MM.1S (cell line): ENCODE measurements at regions not wholly inside any gene's neighbourhood (a gene's known extent, or its start where the extent isn't known, plus 50 kb on each side); places are given as distances from the start of the nearest gene placed in this dataset.

ENCODE experiments used
- DNase-seq: peaks from one replicate; pipeline ENCODE4 v3.0.0-alpha.2; 2015
- H2AFZ ChIP-seq: fragments of 300-600 bp; sonication (generic); 2 replicates; pipeline ENCODE4 v1.6.0; 2016; ENCODE audit warnings: antibody characterized with exemption, low read length
- H3F3A ChIP-seq: fragments of 300-600 bp; sonication (generic); 2 replicates; pipeline ENCODE4 v1.6.1; 2016; ENCODE audit warnings: mild to moderate bottlenecking, antibody characterized with exemption, low read length, moderate library complexity, mixed read lengths; ENCODE audit not compliant: insufficient read depth
- H3K27ac ChIP-seq: fragments of 300-600 bp; sonication (generic); 2 replicates; pipeline ENCODE4 v1.5.1; 2016; ENCODE audit warnings: mild to moderate bottlenecking, low read length
- H3K27me3 ChIP-seq: fragments of 300-600 bp; sonication (generic); replicated peaks from 2 replicates; pipeline ENCODE4 v1.6.0; 2016; ENCODE audit warnings: low read length; ENCODE audit not compliant: insufficient read depth
- H3K36me3 ChIP-seq: fragments of 300-600 bp; sonication (generic); replicated peaks from 2 replicates; pipeline ENCODE4 v1.6.1; 2016; ENCODE audit warnings: mild to moderate bottlenecking, low read length, mixed read lengths; ENCODE audit not compliant: insufficient read depth
- H3K4me1 ChIP-seq: fragments of 300-600 bp; sonication (generic); 2 replicates; pipeline ENCODE4 v1.6.1; 2016; ENCODE audit warnings: low read length, mixed read lengths
- H3K4me2 ChIP-seq: fragments of 300-600 bp; sonication (generic); 2 replicates; pipeline ENCODE4 v1.6.0; 2016; ENCODE audit warnings: low read depth, low read length
- H3K4me3 ChIP-seq: fragments of 300-600 bp; sonication (generic); 2 replicates; pipeline ENCODE4 v1.5.1; 2016; ENCODE audit warnings: low read length, mixed read lengths
- H3K79me2 ChIP-seq: fragments of 300-600 bp; sonication (generic); 2 replicates; pipeline ENCODE4 v1.6.1; 2016; ENCODE audit warnings: mixed run types, low read length, mixed read lengths
- H3K9ac ChIP-seq: fragments of 300-600 bp; sonication (generic); 2 replicates; pipeline ENCODE4 v1.6.1; 2016; ENCODE audit warnings: low read length, mixed read lengths
- H3K9me2 ChIP-seq: fragments of 300-600 bp; sonication (generic); replicated peaks from 2 replicates; pipeline ENCODE4 v1.6.1; 2016; ENCODE audit warnings: mild to moderate bottlenecking, low read length, mixed read lengths; ENCODE audit not compliant: insufficient read depth
- H3K9me3 ChIP-seq: fragments of 300-600 bp; sonication (generic); replicated peaks from 2 replicates; pipeline ENCODE4 v1.6.1; 2016; ENCODE audit warnings: mild to moderate bottlenecking, low read length, mixed read lengths; ENCODE audit not compliant: insufficient read depth
- H4K20me1 ChIP-seq: fragments of 300-600 bp; sonication (generic); 2 replicates; pipeline ENCODE4 v1.6.1; 2016; ENCODE audit warnings: mild to moderate bottlenecking, low read length, moderate library complexity, mixed read lengths; ENCODE audit not compliant: insufficient read depth
- EZH2 ChIP-seq: fragments of 300-600 bp; sonication (generic); optimal IDR thresholded peaks from 2 replicates; pipeline ENCODE3; 2017; ENCODE audit warnings: low read depth, mild to moderate bottlenecking, antibody characterized with exemption, low read length, mixed read lengths
- EZH2phosphoT487 ChIP-seq: fragments of 300-600 bp; sonication (generic); IDR thresholded peaks from 2 replicates; pipeline ENCODE4 v1.6.1; 2018; ENCODE audit warnings: antibody characterized with exemption, low read length
- TF ChIP-seq, protein P1 (sequence below): fragments of 300-600 bp; sonication (generic); IDR thresholded peaks from 2 replicates; pipeline ENCODE4 v1.5.1; 2016; ENCODE audit warnings: antibody characterized with exemption, low read length, mixed read lengths

DNA sequence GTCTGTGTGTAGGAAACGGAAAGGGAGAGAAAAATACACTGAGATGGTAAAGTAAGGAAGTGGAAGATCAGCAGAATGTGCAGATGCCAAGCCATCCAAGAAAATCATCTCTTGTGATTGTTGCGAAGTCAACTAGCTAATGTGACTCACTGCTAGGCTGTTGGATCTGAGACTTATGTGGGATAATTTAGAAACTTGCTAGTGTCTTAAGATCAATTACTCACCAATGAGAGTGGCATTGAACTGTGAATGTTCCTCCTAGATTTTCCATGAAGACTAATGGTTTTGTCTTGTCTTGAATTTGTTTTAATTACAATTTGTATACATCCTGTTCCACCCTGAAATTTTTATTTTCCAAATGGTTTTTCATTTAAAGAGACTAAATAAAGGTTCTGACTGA, 771.6 kb downstream of the EFNB2 start:
- H3K4me3 ChIP-seq, result no peak overlapping the region
- TF ChIP-seq, protein P1, sequence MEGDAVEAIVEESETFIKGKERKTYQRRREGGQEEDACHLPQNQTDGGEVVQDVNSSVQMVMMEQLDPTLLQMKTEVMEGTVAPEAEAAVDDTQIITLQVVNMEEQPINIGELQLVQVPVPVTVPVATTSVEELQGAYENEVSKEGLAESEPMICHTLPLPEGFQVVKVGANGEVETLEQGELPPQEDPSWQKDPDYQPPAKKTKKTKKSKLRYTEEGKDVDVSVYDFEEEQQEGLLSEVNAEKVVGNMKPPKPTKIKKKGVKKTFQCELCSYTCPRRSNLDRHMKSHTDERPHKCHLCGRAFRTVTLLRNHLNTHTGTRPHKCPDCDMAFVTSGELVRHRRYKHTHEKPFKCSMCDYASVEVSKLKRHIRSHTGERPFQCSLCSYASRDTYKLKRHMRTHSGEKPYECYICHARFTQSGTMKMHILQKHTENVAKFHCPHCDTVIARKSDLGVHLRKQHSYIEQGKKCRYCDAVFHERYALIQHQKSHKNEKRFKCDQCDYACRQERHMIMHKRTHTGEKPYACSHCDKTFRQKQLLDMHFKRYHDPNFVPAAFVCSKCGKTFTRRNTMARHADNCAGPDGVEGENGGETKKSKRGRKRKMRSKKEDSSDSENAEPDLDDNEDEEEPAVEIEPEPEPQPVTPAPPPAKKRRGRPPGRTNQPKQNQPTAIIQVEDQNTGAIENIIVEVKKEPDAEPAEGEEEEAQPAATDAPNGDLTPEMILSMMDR, result no peak
- no peak for TF ChIP-seq EZH2phosphoT487
- no peak for TF ChIP-seq EZH2
- DNase-seq, result no peak
- no peaks in the 10 kb centered on the region for H3K9me2 ChIP-seq
- no peaks in the 10 kb centered on the region for H3K9me3 ChIP-seq
- no peak overlapping the region for H3K9ac ChIP-seq
- no peaks in the 10 kb centered on the region for H3F3A ChIP-seq
- no peak overlapping the region for H2AFZ ChIP-seq
- no peak overlapping the region for H3K4me2 ChIP-seq
- no peak overlapping the region for H3K27ac ChIP-seq
- H3K27me3 ChIP-seq, result no peaks in the 10 kb centered on the region
- no peaks in the 10 kb centered on the region for H4K20me1 ChIP-seq
- H3K4me1 ChIP-seq, result no peaks in the 10 kb centered on the region
- no peaks in the 10 kb centered on the region for H3K79me2 ChIP-seq
- no peaks in the 10 kb centered on the region for H3K36me3 ChIP-seq

- no peaks in the 10 kb centered on the region for H3F3A ChIP-seq
- no peaks in the 10 kb centered on the region for H4K20me1 ChIP-seq
- H3K4me3 ChIP-seq, result no peak overlapping the region
- H3K36me3 ChIP-seq, result no peaks in the 10 kb centered on the region
- no peak overlapping the region for H2AFZ ChIP-seq
- H3K4me2 ChIP-seq, result no peak overlapping the region
- no peaks in the 10 kb centered on the region for H3K4me1 ChIP-seq
- no peaks in the 10 kb centered on the region for H3K9me2 ChIP-seq
- TF ChIP-seq EZH2phosphoT487 (no peak), EZH2 (no peak)
- TF ChIP-seq, protein P1, result no peak
- H3K27me3 ChIP-seq, result no peaks in the 10 kb centered on the region
- H3K9ac ChIP-seq, result no peak overlapping the region
- H3K9me3 ChIP-seq, result no peaks in the 10 kb centered on the region
- no peak for DNase-seq
- no peak overlapping the region for H3K27ac ChIP-seq
- no peaks in the 10 kb centered on the region for H3K79me2 ChIP-seq
These were observed 773.4 kb downstream of the EFNB2 start for GRCh38 chr13:105762096-105762495.

GRCh38 chr13:105758918-105759860, 776.3 kb downstream of the EFNB2 start:
- Histone ChIP-seq H3K4me1 (no peaks in the 10 kb centered on the region), H3K9ac (no peak overlapping the region), H3K4me3 (no peak overlapping the region), H2AFZ (no peak overlapping the region), H3K27ac (no peak overlapping the region), H3K9me3 (no peaks in the 10 kb centered on the region), H4K20me1 (no peaks in the 10 kb centered on the region), H3F3A (no peaks in the 10 kb centered on the region), H3K9me2 (no peaks in the 10 kb centered on the region), H3K4me2 (no peak overlapping the region), H3K79me2 (no peaks in the 10 kb centered on the region), H3K36me3 (no peaks in the 10 kb centered on the region), H3K27me3 (no peaks in the 10 kb centered on the region)
- DNase-seq, result no peak
- TF ChIP-seq EZH2phosphoT487 (no peak), EZH2 (no peak)
- TF ChIP-seq, protein P1, result no peak
